ENCODE measurements at regions not wholly inside any gene's neighbourhood (a gene's known extent, or its start where the extent isn't known, plus 50 kb on each side); places are given as distances from the start of the nearest gene placed in this dataset.
A peak's percentile ranks its signal among the peaks of the same experiment; 100 is the strongest.

DNA sequence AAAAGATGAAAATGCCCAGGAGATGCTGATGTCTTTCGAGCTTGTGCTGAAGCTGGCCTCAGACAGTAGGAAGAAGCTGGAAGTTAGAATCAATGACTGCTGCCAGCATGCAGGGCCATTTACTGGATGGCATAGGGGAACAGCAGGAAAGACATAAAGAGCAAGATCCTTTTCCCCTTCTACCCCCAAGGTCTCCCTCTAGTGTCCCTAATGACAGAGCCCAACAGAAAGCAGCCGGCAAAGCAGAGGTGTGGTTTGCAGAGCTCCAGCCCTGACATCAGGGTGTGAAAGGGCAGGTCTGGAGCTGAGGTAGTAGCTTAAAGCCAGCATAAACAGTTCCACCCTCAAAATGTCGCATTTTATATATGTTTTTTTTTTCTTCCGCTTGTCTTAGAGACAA is 1560.7 kb upstream of the TMEM132C start:
- no peak overlapping the region for H3K4me3 ChIP-seq (ENCODE audit: low read length)
- H3K9me3 ChIP-seq (ENCODE audit: insufficient read depth, low read depth, low read length) = no peaks in the 10 kb centered on the region
- H3K27ac ChIP-seq (ENCODE audit: low read length) = no peak overlapping the region
- no peaks in the 10 kb centered on the region for H3K36me3 ChIP-seq (ENCODE audit: insufficient read depth, low read depth, low read length)
- H3K27me3 ChIP-seq (ENCODE audit: insufficient read depth, low read length) = no peaks in the 10 kb centered on the region
- no peak overlapping the region for H3K9ac ChIP-seq (ENCODE audit: low read depth, low read length)
- H3K4me1 ChIP-seq (ENCODE audit: insufficient read depth, low read length) = no peaks in the 10 kb centered on the region

DNA sequence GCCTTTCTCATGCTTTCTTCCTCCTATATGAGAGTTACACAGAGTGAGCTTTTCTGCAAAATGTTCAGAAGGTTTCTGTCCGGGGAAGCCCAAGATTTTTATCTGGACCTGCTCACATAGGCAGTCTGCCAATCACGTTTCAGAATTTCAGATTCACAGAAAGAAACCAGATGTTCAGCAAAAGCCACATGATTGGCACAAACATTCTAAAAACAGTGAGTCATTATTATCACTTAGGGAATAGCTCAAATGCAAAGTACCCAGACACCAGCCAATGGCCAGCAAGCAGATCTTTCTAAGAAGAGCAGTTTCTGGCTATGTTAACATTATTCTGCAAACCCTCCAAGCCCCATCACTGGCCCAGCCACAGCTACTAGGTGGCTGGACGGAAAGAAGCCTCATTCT is 1558.5 kb upstream of the TMEM132C start:
- Histone ChIP-seq H3K9me3 (ENCODE audit: insufficient read depth, low read depth, low read length) (no peaks in the 10 kb centered on the region), H3K4me3 (ENCODE audit: low read length) (no peak overlapping the region), H3K27ac (ENCODE audit: low read length) (no peak overlapping the region), H3K36me3 (ENCODE audit: insufficient read depth, low read depth, low read length) (no peaks in the 10 kb centered on the region), H3K9ac (ENCODE audit: low read depth, low read length) (no peak overlapping the region), H3K4me1 (ENCODE audit: insufficient read depth, low read length) (no peaks in the 10 kb centered on the region), H3K27me3 (ENCODE audit: insufficient read depth, low read length) (no peaks in the 10 kb centered on the region)

DNA sequence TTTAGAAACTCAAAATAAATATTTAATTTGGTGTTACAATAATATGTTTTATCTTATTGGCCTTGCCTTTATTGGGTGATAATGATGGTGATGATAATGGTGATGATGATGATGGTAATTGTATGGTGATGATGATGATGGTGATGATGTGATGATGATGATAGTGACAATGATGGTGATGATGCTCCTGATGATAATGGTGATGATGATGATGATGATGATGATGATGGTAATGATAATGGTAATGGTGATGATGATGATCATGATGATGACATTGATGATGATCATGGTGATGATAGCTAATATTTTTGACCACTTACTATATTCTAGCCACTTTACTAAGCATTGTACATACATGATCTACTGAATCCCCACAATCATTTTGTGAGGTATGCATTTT is 1548.6 kb upstream of the TMEM132C start:
- no peak overlapping the region for H3K9ac ChIP-seq (ENCODE audit: low read depth, low read length)
- H3K4me3 ChIP-seq (ENCODE audit: low read length) = no peak overlapping the region
- no peaks in the 10 kb centered on the region for H3K4me1 ChIP-seq (ENCODE audit: insufficient read depth, low read length)
- no peak overlapping the region for H3K27ac ChIP-seq (ENCODE audit: low read length)
- no peaks in the 10 kb centered on the region for H3K36me3 ChIP-seq (ENCODE audit: insufficient read depth, low read depth, low read length)
- 0 out of 2 replicates have a peak, but pooled peaks cover under 1% of the 10 kb centered on the region for H3K27me3 ChIP-seq (ENCODE audit: insufficient read depth, low read length)
- H3K9me3 ChIP-seq (ENCODE audit: insufficient read depth, low read depth, low read length) = no peaks in the 10 kb centered on the region

DNA sequence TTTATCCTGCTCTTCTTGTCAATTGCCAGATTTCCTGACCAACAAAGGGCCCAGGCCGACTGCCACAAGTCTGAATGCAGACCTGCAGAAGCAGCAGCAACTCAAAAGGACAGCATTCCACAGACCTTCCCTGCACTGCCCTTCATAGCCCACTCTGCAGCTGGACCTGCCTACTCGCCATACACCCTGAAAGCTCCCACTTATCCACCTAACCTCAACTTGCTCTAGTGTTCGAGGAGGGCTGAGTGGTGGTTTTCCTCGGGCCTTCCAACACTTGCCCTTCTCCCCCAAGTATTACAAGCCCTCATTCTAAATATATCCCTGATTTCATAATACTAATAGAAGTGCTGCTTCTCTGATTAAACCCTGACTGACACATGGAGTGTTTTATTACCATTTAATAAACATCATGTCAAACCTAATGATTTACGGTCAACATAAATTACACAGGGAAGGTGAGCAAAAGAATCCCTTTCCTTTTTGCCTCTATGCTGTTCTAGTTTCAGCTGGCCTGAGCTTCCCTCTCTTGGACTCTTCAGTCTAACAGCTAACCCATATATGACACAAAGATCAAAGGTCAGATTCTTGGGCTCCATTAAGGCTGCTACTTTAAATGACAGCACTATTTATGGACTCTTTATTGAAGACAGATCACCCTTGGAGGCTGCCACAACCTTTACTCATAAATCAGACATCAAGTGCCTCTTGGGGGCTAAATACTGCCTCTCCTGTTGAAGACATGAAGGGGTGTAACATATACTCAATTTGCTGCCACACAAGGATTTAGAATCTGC is 1546.9 kb upstream of the TMEM132C start:
- Histone ChIP-seq H3K9ac (ENCODE audit: low read depth, low read length) (no peak overlapping the region), H3K27me3 (ENCODE audit: insufficient read depth, low read length) (peaks cover 18% of the 10 kb centered on the region), H3K4me3 (ENCODE audit: low read length) (no peak overlapping the region)

DNA sequence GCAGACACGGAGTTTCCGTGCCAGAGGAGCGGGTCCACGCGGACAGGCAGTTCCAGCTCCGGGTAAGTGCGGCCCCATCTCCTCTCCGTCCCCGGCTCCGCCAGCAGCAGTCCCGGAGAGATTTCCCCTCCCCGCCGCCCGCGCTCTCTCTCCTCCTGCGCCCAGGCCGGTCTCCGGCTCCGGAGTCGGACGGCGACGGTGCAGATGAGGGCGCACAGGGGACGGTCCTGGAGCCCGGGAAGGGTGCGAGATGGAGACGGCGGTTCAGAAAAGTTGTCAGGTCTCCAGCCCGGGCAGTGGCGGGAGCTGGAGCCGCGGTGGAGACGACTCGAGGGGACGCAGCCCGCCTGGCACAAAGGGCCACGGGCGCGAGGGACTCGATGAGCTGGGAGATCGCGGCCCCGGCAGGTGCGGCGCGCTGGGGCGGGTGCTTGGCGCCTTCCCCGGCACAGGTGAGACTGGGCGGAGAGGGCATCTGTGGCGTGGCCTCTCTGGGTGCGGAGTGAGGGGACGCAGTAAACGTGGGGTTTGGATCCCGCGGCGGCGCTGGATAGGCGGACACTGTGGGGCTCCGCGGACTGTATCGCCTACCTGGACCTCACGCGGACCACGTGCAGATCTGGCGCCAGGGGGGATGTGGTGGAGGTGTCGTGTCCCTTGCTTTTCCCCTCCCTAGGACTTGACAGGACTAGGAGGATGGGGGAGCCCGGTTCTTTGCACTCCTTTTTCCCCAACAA is 1540.3 kb upstream of the TMEM132C start:
- Histone ChIP-seq H3K9me3 (ENCODE audit: insufficient read depth, low read depth, low read length) (peaks cover 5% of the 10 kb centered on the region; the same call in 1 of the 2 replicates), H3K4me3 (ENCODE audit: low read length) (peak overlapping the region; percentile 61), H3K36me3 (ENCODE audit: insufficient read depth, low read depth, low read length) (no peaks in the 10 kb centered on the region), H3K27me3 (ENCODE audit: insufficient read depth, low read length) (peaks cover 75% of the 10 kb centered on the region), H3K27ac (ENCODE audit: low read length) (no peak overlapping the region), H3K4me1 (ENCODE audit: insufficient read depth, low read length) (no peaks in the 10 kb centered on the region; the same call in 1 of the 2 replicates), H3K9ac (ENCODE audit: low read depth, low read length) (no peak overlapping the region)

More for the DNA sequence above, 1546.9 kb upstream of the TMEM132C start:
- Histone ChIP-seq H3K27ac (ENCODE audit: low read length) (no peak overlapping the region), H3K9me3 (ENCODE audit: insufficient read depth, low read depth, low read length) (no peaks in the 10 kb centered on the region), H3K36me3 (ENCODE audit: insufficient read depth, low read depth, low read length) (no peaks in the 10 kb centered on the region), H3K4me1 (ENCODE audit: insufficient read depth, low read length) (no peaks in the 10 kb centered on the region)

DNA sequence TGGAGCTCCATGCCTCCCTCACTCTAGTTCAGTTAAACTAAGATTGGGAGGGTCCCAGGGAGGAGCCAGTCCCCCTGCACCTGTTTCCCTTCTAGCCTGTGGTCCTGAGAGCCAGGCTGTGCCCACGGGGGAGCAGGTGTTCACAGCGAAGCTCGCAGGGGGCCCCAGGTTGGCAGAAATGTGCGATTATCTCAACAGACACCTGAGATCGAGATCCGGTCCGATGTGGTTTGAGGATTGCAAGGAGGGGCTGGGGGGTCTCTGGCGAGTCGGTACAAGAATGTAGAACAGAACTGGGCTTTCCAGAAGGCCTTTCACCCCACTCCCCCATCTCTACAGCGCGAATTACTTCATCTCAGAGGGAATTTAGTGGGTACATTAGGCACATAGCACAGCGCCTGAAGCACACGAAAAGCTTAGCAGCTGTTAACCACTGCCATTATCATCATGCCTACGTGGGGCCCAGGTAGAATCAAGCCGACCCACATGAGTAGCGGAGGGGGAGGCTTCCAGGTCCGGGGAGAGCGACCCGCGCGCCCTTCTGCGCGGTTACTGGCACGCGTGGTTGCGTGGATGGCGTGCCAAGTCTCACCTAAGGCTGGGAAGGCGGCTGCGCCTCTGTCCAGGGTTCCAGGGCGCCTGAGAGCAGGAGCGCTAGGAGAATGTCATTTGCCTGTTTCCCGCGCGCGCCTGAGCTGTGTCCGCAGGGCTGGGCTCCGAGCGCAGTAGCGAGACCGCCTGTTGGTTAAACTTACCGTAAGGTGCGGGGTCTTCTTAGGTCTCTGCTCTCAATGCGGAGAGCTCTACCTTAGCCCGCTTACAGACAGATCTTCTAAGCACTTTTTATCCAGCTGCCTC is 1539.5 kb upstream of the TMEM132C start:
- Histone ChIP-seq H3K27me3 (ENCODE audit: insufficient read depth, low read length) (peaks cover 80% of the 10 kb centered on the region), H3K36me3 (ENCODE audit: insufficient read depth, low read depth, low read length) (no peaks in the 10 kb centered on the region), H3K9ac (ENCODE audit: low read depth, low read length) (no peak overlapping the region), H3K27ac (ENCODE audit: low read length) (no peak overlapping the region), H3K4me3 (ENCODE audit: low read length) (peak overlapping the region; percentile 61), H3K4me1 (ENCODE audit: insufficient read depth, low read length) (no peaks in the 10 kb centered on the region; the same call in 1 of the 2 replicates), H3K9me3 (ENCODE audit: insufficient read depth, low read depth, low read length) (peaks cover 5% of the 10 kb centered on the region; the same call in 1 of the 2 replicates)

DNA sequence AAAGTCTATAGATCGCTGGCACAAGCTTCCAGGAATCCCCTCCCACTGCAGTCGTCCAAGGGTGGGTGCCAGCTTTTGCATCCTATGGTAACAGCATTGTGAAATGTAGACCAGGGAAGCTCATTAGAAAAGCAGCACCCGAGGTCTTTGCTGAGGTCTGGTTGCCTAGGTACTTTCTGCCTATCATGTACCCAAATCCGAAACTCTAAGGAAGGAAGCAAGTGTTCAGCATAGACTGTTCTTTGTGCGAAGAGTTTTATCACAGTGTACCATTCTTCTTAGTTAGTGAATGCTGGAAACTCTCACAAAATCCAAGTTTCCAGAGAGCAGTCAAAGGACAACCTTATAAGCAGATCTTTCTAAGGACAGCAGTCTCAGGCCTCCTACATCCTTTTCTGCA is 1532.7 kb upstream of the TMEM132C start:
- Histone ChIP-seq H3K4me3 (ENCODE audit: low read length) (no peak overlapping the region), H3K9ac (ENCODE audit: low read depth, low read length) (no peak overlapping the region), H3K27ac (ENCODE audit: low read length) (no peak overlapping the region), H3K27me3 (ENCODE audit: insufficient read depth, low read length) (peaks cover 20% of the 10 kb centered on the region), H3K36me3 (ENCODE audit: insufficient read depth, low read depth, low read length) (no peaks in the 10 kb centered on the region), H3K9me3 (ENCODE audit: insufficient read depth, low read depth, low read length) (no peaks in the 10 kb centered on the region), H3K4me1 (ENCODE audit: insufficient read depth, low read length) (peaks cover 4% of the 10 kb centered on the region; the same call in 1 of the 2 replicates)

DNA sequence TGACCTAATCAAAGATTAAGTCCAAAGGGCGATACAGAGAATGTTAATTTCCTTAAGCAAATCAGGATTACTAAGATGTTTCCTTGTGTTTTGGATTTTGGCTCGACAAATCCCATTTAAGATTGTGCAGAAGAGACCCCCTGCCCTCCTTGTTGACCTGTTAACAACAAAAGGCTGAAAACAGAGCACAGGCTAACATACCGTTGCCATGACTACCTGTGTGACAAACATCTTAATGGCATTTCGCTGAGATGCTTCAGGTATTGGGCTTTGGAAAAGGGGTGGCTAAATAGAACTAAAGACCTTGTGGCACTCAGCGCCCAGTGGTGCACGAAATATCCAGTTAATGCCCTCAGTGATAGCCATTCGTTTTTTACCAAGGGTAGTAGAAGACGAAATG is 1532.3 kb upstream of the TMEM132C start:
- no peak overlapping the region for H3K9ac ChIP-seq (ENCODE audit: low read depth, low read length)
- no peak overlapping the region for H3K4me3 ChIP-seq (ENCODE audit: low read length)
- H3K27ac ChIP-seq (ENCODE audit: low read length) = no peak overlapping the region
- H3K36me3 ChIP-seq (ENCODE audit: insufficient read depth, low read depth, low read length) = no peaks in the 10 kb centered on the region
- peaks cover 4% of the 10 kb centered on the region; the same call in 1 of the 2 replicates for H3K4me1 ChIP-seq (ENCODE audit: insufficient read depth, low read length)
- peaks cover 17% of the 10 kb centered on the region for H3K27me3 ChIP-seq (ENCODE audit: insufficient read depth, low read length)
- no peaks in the 10 kb centered on the region for H3K9me3 ChIP-seq (ENCODE audit: insufficient read depth, low read depth, low read length)

DNA sequence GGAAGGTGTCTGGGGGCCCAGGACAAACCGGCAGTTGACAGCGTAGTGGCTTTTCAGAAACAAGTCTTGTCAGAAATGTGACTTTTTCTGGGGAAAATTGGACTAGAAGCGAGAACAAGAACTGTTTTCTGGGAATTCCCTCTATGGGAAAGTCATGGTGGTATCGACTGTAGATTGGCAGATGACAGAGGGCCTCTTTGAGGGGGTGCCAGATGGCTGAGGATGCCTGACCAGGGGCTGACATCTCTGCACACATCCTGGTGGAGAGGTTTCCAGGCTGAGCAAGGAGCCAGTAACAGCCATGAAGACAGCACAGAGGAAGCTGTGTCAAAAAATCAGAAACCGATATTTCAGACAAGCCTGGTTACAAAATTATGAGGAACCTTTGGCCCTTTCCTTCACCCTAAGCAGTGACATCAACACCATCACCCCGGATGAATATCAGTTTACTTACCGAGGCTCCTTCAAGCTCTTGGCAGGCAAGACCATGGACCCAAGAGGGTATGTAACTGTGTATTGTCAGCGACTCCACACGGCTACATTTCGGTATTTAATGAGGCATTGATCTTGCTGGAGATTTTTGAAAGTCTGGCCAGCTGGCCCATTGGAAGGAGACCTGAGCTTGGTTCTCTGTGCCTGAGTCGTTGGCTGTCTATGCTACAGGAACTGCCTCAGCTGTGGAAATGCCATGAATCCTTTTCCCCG is 1525.3 kb upstream of the TMEM132C start:
- no peak overlapping the region for H3K4me3 ChIP-seq (ENCODE audit: low read length)
- H3K9ac ChIP-seq (ENCODE audit: low read depth, low read length) = no peak overlapping the region
- no peak overlapping the region for H3K27ac ChIP-seq (ENCODE audit: low read length)
- no peaks in the 10 kb centered on the region for H3K27me3 ChIP-seq (ENCODE audit: insufficient read depth, low read length)
- H3K36me3 ChIP-seq (ENCODE audit: insufficient read depth, low read depth, low read length) = no peaks in the 10 kb centered on the region
- no peaks in the 10 kb centered on the region for H3K4me1 ChIP-seq (ENCODE audit: insufficient read depth, low read length)
- H3K9me3 ChIP-seq (ENCODE audit: insufficient read depth, low read depth, low read length) = no peaks in the 10 kb centered on the region

DNA sequence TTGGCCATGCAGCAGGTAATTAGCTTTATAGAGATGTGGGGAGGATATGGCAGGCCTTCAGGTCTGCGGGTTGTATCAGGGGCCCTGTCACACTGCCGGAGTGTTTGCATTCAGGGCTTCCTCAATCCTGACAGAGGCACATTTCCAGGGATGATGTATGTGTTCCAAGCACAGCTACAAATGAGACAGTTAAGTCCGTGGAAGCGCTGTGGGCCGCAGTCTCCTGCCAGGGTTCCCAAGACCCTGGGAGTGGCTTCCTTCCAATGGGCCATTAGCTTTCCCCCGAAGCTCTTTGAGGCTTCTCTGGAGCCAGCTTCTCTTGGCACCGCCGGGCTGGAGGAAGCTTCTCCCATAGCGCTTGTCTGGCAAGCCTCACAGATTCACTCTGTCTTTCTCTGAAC is 1524.7 kb upstream of the TMEM132C start:
- H3K4me3 ChIP-seq (ENCODE audit: low read length) = no peak overlapping the region
- H3K9ac ChIP-seq (ENCODE audit: low read depth, low read length) = no peak overlapping the region
- no peaks in the 10 kb centered on the region for H3K4me1 ChIP-seq (ENCODE audit: insufficient read depth, low read length)
- no peaks in the 10 kb centered on the region for H3K9me3 ChIP-seq (ENCODE audit: insufficient read depth, low read depth, low read length)
- no peak overlapping the region for H3K27ac ChIP-seq (ENCODE audit: low read length)
- H3K27me3 ChIP-seq (ENCODE audit: insufficient read depth, low read length) = no peaks in the 10 kb centered on the region
- H3K36me3 ChIP-seq (ENCODE audit: insufficient read depth, low read depth, low read length) = no peaks in the 10 kb centered on the region

All from iPS-20b (cell line).